Stomach smooth muscle (tissue), 2 donors: ENCODE measurements at regions not wholly inside any gene's neighbourhood (a gene's known extent, or its start where the extent isn't known, plus 50 kb on each side); places are given as distances from the start of the nearest gene placed in this dataset.

Experiments used
- H3K27ac ChIP-seq: one replicate; pipeline ENCODE4 v1.7.0; 2013; ENCODE audit warnings: mild to moderate bottlenecking, low read length, inconsistent platforms
- H3K27me3 ChIP-seq, 2 donors: one replicate each; pipeline ENCODE4 v1.7.0; 2013; ENCODE audit warnings: low read length in 2 of 2; ENCODE audit not compliant: insufficient read depth in 2 of 2, control insufficient read depth in 1 of 2
- H3K36me3 ChIP-seq, 2 donors: one replicate each; pipeline ENCODE4 v1.7.0; 2013; ENCODE audit warnings: low read length in 2 of 2; ENCODE audit not compliant: control insufficient read depth in 2 of 2, insufficient read depth in 2 of 2
- H3K4me1 ChIP-seq: one replicate; pipeline ENCODE4 v1.7.0; 2013; ENCODE audit warnings: low read length; ENCODE audit not compliant: control insufficient read depth, insufficient read depth
- H3K4me3 ChIP-seq, 2 donors: one replicate each; pipeline ENCODE4 v1.7.0; 2013; ENCODE audit warnings: low read length in 2 of 2
- H3K9ac ChIP-seq, 2 donors: one replicate each; pipeline ENCODE4 v1.7.0; 2013; ENCODE audit warnings: low read length in 2 of 2, mild to moderate bottlenecking in 1 of 2
- H3K9me3 ChIP-seq, 2 donors: one replicate each; pipeline ENCODE4 v1.7.0; 2013; ENCODE audit warnings: low read length in 2 of 2; ENCODE audit not compliant: control insufficient read depth in 2 of 2
- donor health status: healthy.
- donor health status: Pancreatic carcinoma.

GRCh38 chr2:199524689-199525574 is 67.2 kb upstream of the SATB2 start:
- H3K27ac ChIP-seq, result no peak overlapping the region
- H3K9me3 ChIP-seq, result peaks cover 0 to 3% of the 10 kb centered on the region in 2 donors
- H3K4me1 ChIP-seq, result no peaks in the 10 kb centered on the region
- H3K4me3 ChIP-seq, result no peak overlapping the region
- H3K27me3 ChIP-seq, result no peaks in the 10 kb centered on the region
- no peaks in the 10 kb centered on the region for H3K36me3 ChIP-seq
- H3K9ac ChIP-seq, result no peak overlapping the region

DNA sequence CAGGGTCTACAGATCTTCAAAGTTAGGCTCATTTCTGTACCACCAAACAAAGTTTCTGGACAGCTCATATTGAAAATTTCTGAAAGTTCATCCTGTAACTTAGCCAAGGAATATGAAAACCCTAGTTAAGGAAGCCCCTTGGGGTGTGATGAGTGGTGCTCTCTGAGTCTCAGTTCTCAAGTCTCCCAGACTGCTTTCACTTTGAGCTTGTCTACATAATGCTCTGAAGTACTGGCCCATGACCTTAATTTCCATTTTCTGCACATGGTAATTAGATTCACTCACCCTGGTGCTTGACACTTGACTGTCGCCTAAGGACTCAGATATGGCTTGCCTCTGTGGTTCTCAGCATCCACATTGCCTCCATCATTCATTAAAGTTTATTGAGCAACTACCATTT is 51.7 kb upstream of the SATB2 start:
- no peak overlapping the region for H3K9ac ChIP-seq
- no peak overlapping the region for H3K27ac ChIP-seq
- no peak overlapping the region for H3K4me3 ChIP-seq
- no peaks in the 10 kb centered on the region for H3K27me3 ChIP-seq
- H3K9me3 ChIP-seq, result no peaks in the 10 kb centered on the region
- H3K4me1 ChIP-seq, result no peaks in the 10 kb centered on the region
- H3K36me3 ChIP-seq, result no peaks in the 10 kb centered on the region
